ENCODE measurements at regions not wholly inside any gene's neighbourhood (a gene's known extent, or its start where the extent isn't known, plus 50 kb on each side); places are given as distances from the start of the nearest gene placed in this dataset.

DNA sequence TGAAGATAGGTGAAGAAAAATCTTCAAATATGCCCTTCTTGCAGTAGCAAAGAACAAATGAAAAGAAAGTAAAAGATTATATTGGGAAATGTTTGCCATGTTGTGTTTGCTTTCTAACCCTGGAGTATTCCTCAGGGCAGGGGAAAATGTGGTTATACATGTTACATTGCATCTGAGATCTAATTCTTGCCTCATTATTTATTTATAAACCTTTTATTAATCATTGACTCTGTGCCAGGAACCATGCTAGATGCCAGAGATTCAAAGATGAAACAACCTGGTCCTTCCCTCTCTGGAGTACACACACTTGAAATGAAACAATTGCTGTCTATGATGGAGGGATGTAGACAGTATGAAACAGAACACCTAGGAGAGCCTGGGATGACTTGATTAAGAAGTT lies 128.1 kb upstream of the HMGA2 start:
- Histone ChIP-seq H2AFZ (ENCODE audit: low read depth) (no peak overlapping the region), H3K4me2 (no peak overlapping the region), H3K4me1 (ENCODE audit: low read depth, poor library complexity, severe bottlenecking) (no peaks in the 10 kb centered on the region), H3K27ac (no peak overlapping the region), H4K20me1 (ENCODE audit: insufficient read depth) (no peaks in the 10 kb centered on the region), H3K4me3 (IDR thresholded peaks at IDR 0.05; ENCODE audit: insufficient read depth, low read depth, low read length) (no peak overlapping the region), H3K27me3 (ENCODE audit: insufficient read depth, low read depth) (no peaks in the 10 kb centered on the region), H3K79me2 (ENCODE audit: insufficient read depth, low read depth) (no peaks in the 10 kb centered on the region), H3K9ac (no peak overlapping the region), H3K36me3 (ENCODE audit: insufficient read depth) (no peaks in the 10 kb centered on the region)
- TF ChIP-seq, protein P1, sequence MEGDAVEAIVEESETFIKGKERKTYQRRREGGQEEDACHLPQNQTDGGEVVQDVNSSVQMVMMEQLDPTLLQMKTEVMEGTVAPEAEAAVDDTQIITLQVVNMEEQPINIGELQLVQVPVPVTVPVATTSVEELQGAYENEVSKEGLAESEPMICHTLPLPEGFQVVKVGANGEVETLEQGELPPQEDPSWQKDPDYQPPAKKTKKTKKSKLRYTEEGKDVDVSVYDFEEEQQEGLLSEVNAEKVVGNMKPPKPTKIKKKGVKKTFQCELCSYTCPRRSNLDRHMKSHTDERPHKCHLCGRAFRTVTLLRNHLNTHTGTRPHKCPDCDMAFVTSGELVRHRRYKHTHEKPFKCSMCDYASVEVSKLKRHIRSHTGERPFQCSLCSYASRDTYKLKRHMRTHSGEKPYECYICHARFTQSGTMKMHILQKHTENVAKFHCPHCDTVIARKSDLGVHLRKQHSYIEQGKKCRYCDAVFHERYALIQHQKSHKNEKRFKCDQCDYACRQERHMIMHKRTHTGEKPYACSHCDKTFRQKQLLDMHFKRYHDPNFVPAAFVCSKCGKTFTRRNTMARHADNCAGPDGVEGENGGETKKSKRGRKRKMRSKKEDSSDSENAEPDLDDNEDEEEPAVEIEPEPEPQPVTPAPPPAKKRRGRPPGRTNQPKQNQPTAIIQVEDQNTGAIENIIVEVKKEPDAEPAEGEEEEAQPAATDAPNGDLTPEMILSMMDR (conservative IDR thresholded peaks at IDR 0.05; ENCODE audit: low read depth, low read length), result no peak

DNA sequence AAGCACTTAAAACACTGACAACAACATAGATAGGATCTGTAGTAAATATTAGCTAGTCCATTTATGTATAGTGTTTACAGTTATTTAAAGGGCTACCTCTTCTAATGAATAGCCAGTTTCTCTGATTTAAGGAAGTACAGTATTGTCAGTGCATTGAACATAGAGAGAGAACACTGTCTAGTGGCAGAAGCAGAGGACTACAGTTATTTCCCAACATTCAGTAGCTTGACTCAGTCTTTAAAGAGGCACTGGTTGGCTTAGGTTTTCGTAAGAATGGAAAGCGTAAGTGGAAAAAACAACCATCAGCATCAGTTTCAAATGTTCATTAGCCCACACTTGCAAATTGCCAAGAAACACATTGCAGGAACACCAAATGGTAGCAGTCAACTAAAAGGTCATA lies 125.0 kb upstream of the HMGA2 start:
- Histone ChIP-seq H3K27me3 (ENCODE audit: insufficient read depth, low read depth) (no peaks in the 10 kb centered on the region), H3K4me2 (no peak overlapping the region), H3K4me3 (IDR thresholded peaks at IDR 0.05; ENCODE audit: insufficient read depth, low read depth, low read length) (no peak overlapping the region), H3K27ac (no peak overlapping the region), H3K36me3 (ENCODE audit: insufficient read depth) (no peaks in the 10 kb centered on the region), H4K20me1 (ENCODE audit: insufficient read depth) (no peaks in the 10 kb centered on the region), H3K4me1 (ENCODE audit: low read depth, poor library complexity, severe bottlenecking) (no peaks in the 10 kb centered on the region), H3K79me2 (ENCODE audit: insufficient read depth, low read depth) (no peaks in the 10 kb centered on the region), H3K9ac (no peak overlapping the region), H2AFZ (ENCODE audit: low read depth) (no peak overlapping the region)
- TF ChIP-seq, protein P1 (conservative IDR thresholded peaks at IDR 0.05; ENCODE audit: low read depth, low read length), result no peak

DNA sequence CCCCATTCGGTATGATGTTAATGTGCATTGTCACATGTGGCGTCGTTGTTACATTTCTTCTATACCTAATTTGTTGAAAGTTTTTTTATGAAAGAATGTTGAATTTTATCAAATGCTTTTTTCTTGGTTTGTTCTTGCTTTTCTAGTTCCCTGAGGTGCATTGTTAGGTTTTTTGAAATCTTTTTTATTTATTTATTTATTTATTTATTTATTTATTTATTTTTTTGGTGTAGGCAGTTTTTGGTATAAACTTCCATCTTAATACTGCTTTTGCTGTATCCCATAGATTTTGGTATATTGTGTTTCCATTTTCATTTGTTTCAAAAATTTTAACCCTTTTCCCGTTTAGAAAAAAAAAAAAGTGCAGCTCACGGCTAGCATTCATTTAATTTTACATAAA lies 121.1 kb upstream of the HMGA2 start:
- no peak overlapping the region for H3K4me2 ChIP-seq
- H4K20me1 ChIP-seq (ENCODE audit: insufficient read depth), result no peaks in the 10 kb centered on the region
- H3K9ac ChIP-seq, result no peak overlapping the region
- H3K36me3 ChIP-seq (ENCODE audit: insufficient read depth), result no peaks in the 10 kb centered on the region
- no peak overlapping the region for H3K27ac ChIP-seq
- H3K79me2 ChIP-seq (ENCODE audit: insufficient read depth, low read depth), result no peaks in the 10 kb centered on the region
- TF ChIP-seq, protein P1 (conservative IDR thresholded peaks at IDR 0.05; ENCODE audit: low read depth, low read length), result no peak
- H3K27me3 ChIP-seq (ENCODE audit: insufficient read depth, low read depth), result no peaks in the 10 kb centered on the region
- no peak overlapping the region for H3K4me3 ChIP-seq (IDR thresholded peaks at IDR 0.05; ENCODE audit: insufficient read depth, low read depth, low read length)
- H2AFZ ChIP-seq (ENCODE audit: low read depth), result no peak overlapping the region
- no peaks in the 10 kb centered on the region for H3K4me1 ChIP-seq (ENCODE audit: low read depth, poor library complexity, severe bottlenecking)

DNA sequence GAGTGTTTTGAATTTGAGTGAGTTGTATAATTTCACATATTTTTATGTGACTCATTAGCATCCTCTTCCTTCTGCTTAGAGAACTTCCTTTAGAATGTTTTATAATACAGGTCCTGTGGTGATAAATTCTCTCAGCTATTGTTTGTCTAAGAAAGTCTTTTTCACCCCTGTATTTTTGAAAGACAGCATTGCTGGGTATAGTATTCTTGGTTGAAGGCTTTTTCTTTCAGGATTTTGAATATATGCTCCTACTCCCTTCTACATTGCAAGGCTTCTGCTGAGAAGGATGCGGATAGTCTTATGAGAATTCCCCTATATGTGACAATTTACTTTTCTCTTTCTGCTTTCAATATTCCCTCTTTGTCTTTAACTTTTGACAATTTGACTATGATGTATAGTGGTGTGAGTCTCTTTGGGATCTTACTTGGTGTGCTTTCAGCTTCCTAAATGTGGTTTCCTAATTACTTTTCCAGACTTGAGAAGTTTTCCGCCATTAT lies 118.9 kb upstream of the HMGA2 start:
- H3K4me1 ChIP-seq (ENCODE audit: low read depth, poor library complexity, severe bottlenecking), result no peaks in the 10 kb centered on the region
- no peaks in the 10 kb centered on the region for H3K79me2 ChIP-seq (ENCODE audit: insufficient read depth, low read depth)
- H4K20me1 ChIP-seq (ENCODE audit: insufficient read depth), result no peaks in the 10 kb centered on the region
- H3K4me2 ChIP-seq, result no peak overlapping the region
- H2AFZ ChIP-seq (ENCODE audit: low read depth), result no peak overlapping the region
- no peak overlapping the region for H3K27ac ChIP-seq
- no peak overlapping the region for H3K4me3 ChIP-seq (IDR thresholded peaks at IDR 0.05; ENCODE audit: insufficient read depth, low read depth, low read length)
- TF ChIP-seq, protein P1 (conservative IDR thresholded peaks at IDR 0.05; ENCODE audit: low read depth, low read length), result no peak
- H3K9ac ChIP-seq, result no peak overlapping the region
- no peaks in the 10 kb centered on the region for H3K36me3 ChIP-seq (ENCODE audit: insufficient read depth)
- H3K27me3 ChIP-seq (ENCODE audit: insufficient read depth, low read depth), result no peaks in the 10 kb centered on the region

Data from KMS-11 (cell line).